B cell (primary cell): ENCODE measurements at regions not wholly inside any gene's neighbourhood (a gene's known extent, or its start where the extent isn't known, plus 50 kb on each side); places are given as distances from the start of the nearest gene placed in this dataset.

Experiments used
- CTCF ChIP-seq: fragments of 200-600 bp; IDR thresholded peaks from one replicate; pipeline ENCODE4 v1.8.0; 2022; ENCODE audit warnings: antibody characterized with exemption, mild to moderate bottlenecking
- EZH2 ChIP-seq: IDR thresholded peaks from 2 replicates; pipeline ENCODE4 v1.6.1; 2012; ENCODE audit warnings: borderline replicate concordance, low read depth, mild to moderate bottlenecking, moderate library complexity, low read length; ENCODE audit not compliant: insufficient read depth, poor library complexity, severe bottlenecking

DNA sequence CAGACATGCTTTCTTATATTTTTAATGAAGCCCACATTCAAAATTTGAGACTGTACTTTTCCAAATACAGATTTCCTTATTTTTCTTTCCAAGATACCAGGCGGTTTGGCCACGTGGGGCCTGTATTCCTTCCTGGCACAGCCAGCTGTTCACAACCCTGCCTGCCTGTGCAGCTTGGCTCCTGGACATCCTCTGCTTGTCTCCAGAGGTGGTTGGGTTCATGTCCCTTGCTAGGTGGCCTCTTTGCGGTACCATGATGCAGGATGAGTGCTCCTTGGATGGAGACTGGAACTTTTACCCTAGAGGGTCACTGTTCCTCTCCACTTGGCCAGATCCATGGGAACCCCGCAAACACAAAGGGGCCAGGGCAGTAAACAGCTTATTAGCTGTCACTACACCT lies 297.5 kb upstream of the MSX2 start:
- no peak for TF ChIP-seq CTCF
- TF ChIP-seq EZH2: no peak
